ENCODE measurements at regions not wholly inside any gene's neighbourhood (a gene's known extent, or its start where the extent isn't known, plus 50 kb on each side); places are given as distances from the start of the nearest gene placed in this dataset.
A peak's percentile ranks its signal among the peaks of the same experiment; 100 is the strongest.
"Not testable (repeated sequence)": the region's sequence is repeated elsewhere in the genome, so short reads cannot be mapped to it uniquely, and the experiment has no call there.

DNA sequence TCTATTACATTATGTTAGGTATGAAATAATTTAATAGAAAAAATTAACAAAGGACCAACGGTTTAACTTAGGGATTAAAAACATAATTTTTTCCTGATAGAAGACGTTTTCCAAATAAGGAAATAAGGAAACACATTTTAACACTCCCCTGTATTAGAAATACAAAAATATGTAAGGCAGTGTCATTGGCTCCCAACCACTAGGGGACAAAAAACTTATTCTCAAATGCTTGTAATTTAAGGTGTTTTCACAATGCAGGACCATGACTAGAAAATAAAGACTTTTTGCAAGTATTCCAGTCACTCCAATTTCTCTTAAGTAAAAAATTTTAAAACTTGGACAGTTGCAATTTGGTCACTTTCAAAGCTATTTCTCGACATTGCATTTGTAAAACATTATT lies 98.8 kb upstream of the ODAD2 start:
- no peak for DNase-seq (ENCODE audit: extremely low spot score)
- POLR2A ChIA-PET = no interaction called here
- CTCF ChIA-PET = no interaction called here
- TF ChIP-seq BHLHE40 (IDR thresholded peaks at IDR 0.05; ENCODE audit: borderline replicate concordance) (no peak), SP1 (IDR thresholded peaks at IDR 0.05) (no peak), L3MBTL2 (conservative IDR thresholded peaks at IDR 0.05) (no peak), SUZ12 (IDR thresholded peaks at IDR 0.05) (no peak), FOXA1 (IDR thresholded peaks at IDR 0.05) (no peak), ZNF384 (IDR thresholded peaks at IDR 0.05) (no peak), LEF1 (IDR thresholded peaks at IDR 0.05; ENCODE audit: borderline replicate concordance) (no peak), ARNT (IDR thresholded peaks at IDR 0.05) (no peak), TARDBP (IDR thresholded peaks at IDR 0.05) (no peak), NFRKB (IDR thresholded peaks at IDR 0.05) (no peak), FOXM1 (IDR thresholded peaks at IDR 0.05; ENCODE audit: borderline replicate concordance) (no peak)
- TF ChIP-seq, protein P1, sequence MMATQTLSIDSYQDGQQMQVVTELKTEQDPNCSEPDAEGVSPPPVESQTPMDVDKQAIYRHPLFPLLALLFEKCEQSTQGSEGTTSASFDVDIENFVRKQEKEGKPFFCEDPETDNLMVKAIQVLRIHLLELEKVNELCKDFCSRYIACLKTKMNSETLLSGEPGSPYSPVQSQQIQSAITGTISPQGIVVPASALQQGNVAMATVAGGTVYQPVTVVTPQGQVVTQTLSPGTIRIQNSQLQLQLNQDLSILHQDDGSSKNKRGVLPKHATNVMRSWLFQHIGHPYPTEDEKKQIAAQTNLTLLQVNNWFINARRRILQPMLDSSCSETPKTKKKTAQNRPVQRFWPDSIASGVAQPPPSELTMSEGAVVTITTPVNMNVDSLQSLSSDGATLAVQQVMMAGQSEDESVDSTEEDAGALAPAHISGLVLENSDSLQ (IDR thresholded peaks at IDR 0.05) = no peak

GRCh38 chr10:28095791-28096378 lies 97.0 kb upstream of the ODAD2 start:
- CTCF ChIA-PET = no interaction called here
- DNase-seq (ENCODE audit: extremely low spot score) = no peak
- POLR2A ChIA-PET = no interaction called here
- no peak for TF ChIP-seq L3MBTL2 (conservative IDR thresholded peaks at IDR 0.05)
- TF ChIP-seq, protein P1 (IDR thresholded peaks at IDR 0.05) = peak; percentile 90

DNA sequence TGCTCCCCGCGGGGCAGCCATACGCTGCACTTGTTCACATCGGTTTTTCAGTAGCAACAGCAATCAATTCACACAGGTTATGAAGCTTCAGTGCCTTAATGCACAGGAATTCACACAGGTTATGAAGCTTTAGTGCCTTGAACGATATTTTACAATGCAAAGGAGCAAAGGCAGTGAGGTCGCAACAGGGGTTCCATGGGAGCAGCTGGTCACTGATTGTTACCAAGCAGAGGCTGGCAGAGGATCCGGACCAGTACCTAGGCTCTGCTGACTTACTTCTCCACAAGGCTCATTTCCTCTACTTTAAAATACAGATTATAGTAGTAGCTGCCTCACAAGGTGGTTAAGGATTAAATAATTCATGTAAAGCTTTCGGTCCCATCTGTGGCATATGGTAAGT lies 95.2 kb upstream of the ODAD2 start:
- no peak for TF ChIP-seq FOXM1 (IDR thresholded peaks at IDR 0.05; ENCODE audit: borderline replicate concordance)
- no peak for TF ChIP-seq SP1 (IDR thresholded peaks at IDR 0.05)
- no peak for TF ChIP-seq FOXA1 (IDR thresholded peaks at IDR 0.05)
- no peak for TF ChIP-seq NFRKB (IDR thresholded peaks at IDR 0.05)
- no peak for TF ChIP-seq CTBP1 (IDR thresholded peaks at IDR 0.05; ENCODE audit: borderline replicate concordance)
- TF ChIP-seq ARNT (IDR thresholded peaks at IDR 0.05) = no peak
- no peak for DNase-seq (ENCODE audit: extremely low spot score)
- CTCF ChIA-PET = no interaction called here
- POLR2A ChIA-PET = no interaction called here

GRCh38 chr10:28091913-28092312 lies 93.0 kb upstream of the ODAD2 start:
- DNase-seq (ENCODE audit: extremely low spot score) = no peak
- CTCF ChIA-PET = no interaction called here
- POLR2A ChIA-PET = no interaction called here
- TF ChIP-seq SP1 (IDR thresholded peaks at IDR 0.05) (no peak), TARDBP (IDR thresholded peaks at IDR 0.05) (no peak), ZNF384 (IDR thresholded peaks at IDR 0.05) (no peak), LEF1 (IDR thresholded peaks at IDR 0.05; ENCODE audit: borderline replicate concordance) (no peak), L3MBTL2 (conservative IDR thresholded peaks at IDR 0.05) (no peak), ARNT (IDR thresholded peaks at IDR 0.05) (no peak), FOXM1 (IDR thresholded peaks at IDR 0.05; ENCODE audit: borderline replicate concordance) (no peak), FOXK2 (IDR thresholded peaks at IDR 0.05) (no peak)

DNA sequence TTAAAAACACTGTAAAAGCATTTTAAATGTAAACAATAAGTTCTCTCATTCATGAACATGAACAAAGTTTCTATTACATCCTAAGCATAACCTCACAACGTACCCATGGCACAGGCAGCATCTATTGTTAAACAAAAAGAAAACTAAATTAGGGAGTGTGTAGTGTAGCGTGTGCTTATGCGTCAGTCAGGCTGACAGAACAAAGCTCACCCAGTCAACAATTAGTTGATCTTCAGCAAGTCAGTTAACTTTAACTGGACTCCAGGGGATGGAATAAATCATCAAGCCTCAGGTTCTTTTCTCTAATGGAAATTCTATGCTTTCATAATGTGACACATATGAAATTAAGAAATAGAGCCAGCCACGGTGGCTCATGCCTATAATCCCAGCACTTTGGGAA lies 91.6 kb upstream of the ODAD2 start:
- TF ChIP-seq CTBP1 (IDR thresholded peaks at IDR 0.05; ENCODE audit: borderline replicate concordance) (no peak), TARDBP (IDR thresholded peaks at IDR 0.05) (no peak), NFRKB (IDR thresholded peaks at IDR 0.05) (no peak), SUZ12 (IDR thresholded peaks at IDR 0.05) (no peak), FOXA1 (IDR thresholded peaks at IDR 0.05) (no peak), LEF1 (IDR thresholded peaks at IDR 0.05; ENCODE audit: borderline replicate concordance) (no peak), BHLHE40 (IDR thresholded peaks at IDR 0.05; ENCODE audit: borderline replicate concordance) (no peak), ELF4 (IDR thresholded peaks at IDR 0.05) (no peak), FOXM1 (IDR thresholded peaks at IDR 0.05; ENCODE audit: borderline replicate concordance) (no peak)
- TF ChIP-seq, protein P1 (IDR thresholded peaks at IDR 0.05) = no peak
- no peak for DNase-seq (ENCODE audit: extremely low spot score)
- CTCF ChIA-PET = no interaction called here
- POLR2A ChIA-PET = no interaction called here

DNA sequence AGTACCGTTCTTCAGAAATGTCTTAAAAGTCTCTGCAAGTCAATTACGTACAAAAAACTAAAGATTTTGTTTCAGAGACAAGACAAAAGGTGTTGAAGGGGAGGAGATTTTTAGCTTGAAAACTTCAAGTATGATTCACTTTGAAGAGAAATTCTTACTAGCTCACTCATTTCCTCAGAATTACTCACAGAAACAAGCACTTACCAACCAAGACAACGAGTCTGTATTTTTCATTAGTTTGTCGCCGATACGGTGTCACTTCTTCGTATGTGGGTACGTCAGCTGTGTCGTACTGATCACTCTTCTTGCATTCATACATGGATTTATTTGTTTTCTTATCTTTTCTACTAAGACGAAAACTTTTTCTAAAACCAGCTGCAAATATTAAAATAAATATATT lies 90.6 kb upstream of the ODAD2 start:
- no peak for DNase-seq (ENCODE audit: extremely low spot score)
- ChIA-PET CTCF (no interaction called here), POLR2A (no interaction called here)
- TF ChIP-seq LEF1 (IDR thresholded peaks at IDR 0.05; ENCODE audit: borderline replicate concordance) (no peak), ZNF384 (IDR thresholded peaks at IDR 0.05) (no peak), FOXM1 (IDR thresholded peaks at IDR 0.05; ENCODE audit: borderline replicate concordance) (no peak), FOXK2 (IDR thresholded peaks at IDR 0.05) (no peak), CTBP1 (IDR thresholded peaks at IDR 0.05; ENCODE audit: borderline replicate concordance) (no peak), NFRKB (IDR thresholded peaks at IDR 0.05) (no peak), BHLHE40 (IDR thresholded peaks at IDR 0.05; ENCODE audit: borderline replicate concordance) (no peak), ARNT (IDR thresholded peaks at IDR 0.05) (no peak)

GRCh38 chr10:28087661-28088351 lies 88.9 kb upstream of the ODAD2 start:
- ChIA-PET CTCF (no interaction called here), POLR2A (no interaction called here)
- TF ChIP-seq ARNT (IDR thresholded peaks at IDR 0.05) (no peak), SP1 (IDR thresholded peaks at IDR 0.05) (no peak), SUZ12 (IDR thresholded peaks at IDR 0.05) (no peak), LEF1 (IDR thresholded peaks at IDR 0.05; ENCODE audit: borderline replicate concordance) (no peak), BHLHE40 (IDR thresholded peaks at IDR 0.05; ENCODE audit: borderline replicate concordance) (no peak), L3MBTL2 (conservative IDR thresholded peaks at IDR 0.05) (no peak), NFRKB (IDR thresholded peaks at IDR 0.05) (no peak), ELF4 (IDR thresholded peaks at IDR 0.05) (no peak), CTBP1 (IDR thresholded peaks at IDR 0.05; ENCODE audit: borderline replicate concordance) (no peak)
- DNase-seq (ENCODE audit: extremely low spot score) = no peak

DNA sequence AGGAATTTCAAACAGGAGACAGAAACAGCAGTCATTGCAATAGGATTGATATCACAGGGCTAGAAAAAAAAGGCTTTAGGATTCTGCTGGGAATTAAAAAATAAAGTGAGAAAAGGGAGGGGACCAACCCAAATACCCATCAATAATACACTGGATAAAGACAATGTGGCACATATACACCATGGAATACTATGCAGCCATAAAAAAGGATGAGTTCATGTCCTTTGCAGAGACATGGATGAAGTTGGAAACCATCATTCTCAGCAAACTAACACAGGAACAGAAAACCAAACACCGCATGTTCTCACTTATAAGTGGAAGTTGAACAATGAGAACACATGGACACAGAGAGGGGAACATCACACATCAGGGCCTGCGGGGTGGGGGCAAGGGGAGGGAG lies 86.9 kb upstream of the ODAD2 start:
- DNase-seq (ENCODE audit: extremely low spot score); CTCF ChIA-PET; POLR2A ChIA-PET: not testable (repeated sequence)

Measured in HEK293T (cell line).